Transverse colon (tissue), 4 donors: ENCODE measurements at regions not wholly inside any gene's neighbourhood (a gene's known extent, or its start where the extent isn't known, plus 50 kb on each side); places are given as distances from the start of the nearest gene placed in this dataset.
"Not testable (repeated sequence)": the region's sequence is repeated elsewhere in the genome, so short reads cannot be mapped to it uniquely, and the experiment has no call there.

Experiments
- DNase-seq: peaks from one replicate; pipeline ENCODE4 v3.0.0-alpha.2; 2019
- H3K27ac ChIP-seq, 4 donors: fragments of 200-600 bp; sonication (generic); 2 replicates each; pipeline ENCODE4 v1.5.1; 2016 to 2018; ENCODE audit warnings: inconsistent platforms in 4 of 4
- H3K27me3 ChIP-seq: fragments of 200-600 bp; sonication (generic); 2 replicates; pipeline ENCODE4 v1.5.1; 2017; ENCODE audit warnings: inconsistent platforms
- H3K36me3 ChIP-seq, 4 donors: fragments of 200-600 bp; sonication (generic); 2 replicates each; pipeline ENCODE4 v1.5.1; 2017 to 2019; ENCODE audit warnings: inconsistent platforms in 4 of 4
- H3K4me1 ChIP-seq, 4 donors: fragments of 200-600 bp; sonication (generic); 2 replicates each; pipeline ENCODE4 v1.5.1; 2017 to 2020; ENCODE audit warnings: inconsistent platforms in 4 of 4
- H3K4me3 ChIP-seq, 4 donors: fragments of 200-600 bp; sonication (generic); 1 replicate in 1 of 4; 2 replicates in 3 of 4; pipeline versions ENCODE4 v1.5.1 to v1.6.1; 2017 to 2019; ENCODE audit warnings: inconsistent platforms in 4 of 4
- H3K9me3 ChIP-seq, 2 donors: fragments of 200-600 bp; sonication (generic); 2 replicates each; pipeline ENCODE4 v1.5.1; 2017 to 2019; ENCODE audit warnings: inconsistent platforms in 2 of 2
- CTCF ChIP-seq, 5 experiments: fragments of 200-600 bp in 3 of 5; fragments of 450-650 bp in 2 of 5; sonication (generic) in 3 of 5; IDR thresholded peaks; 1 replicate in 2 of 5; 2 replicates in 3 of 5; pipeline ENCODE4 v1.5.1; 2016 to 2017; ENCODE audit warnings: antibody characterized with exemption in 5 of 5, inconsistent platforms in 3 of 5, mild to moderate bottlenecking in 2 of 5, moderate library complexity in 1 of 5
- EP300 ChIP-seq: sonication (generic); formaldehyde crosslinking; IDR thresholded peaks from one replicate; pipeline ENCODE4 v1.6.1; 2017; ENCODE audit warnings: antibody characterized with exemption, low read depth
- POLR2A ChIP-seq: fragments of 450-650 bp; IDR thresholded peaks from one replicate; pipeline ENCODE4 v1.6.1; 2016; ENCODE audit warnings: antibody characterized with exemption, mild to moderate bottlenecking, moderate library complexity
- POLR2AphosphoS5 ChIP-seq, 3 donors: sonication (generic); formaldehyde crosslinking; IDR thresholded peaks; one replicate each; pipeline ENCODE4 v1.6.1; 2016; ENCODE audit warnings: antibody characterized with exemption in 3 of 3
- WGBS, 2 donors: methylation state at CpG; one replicate each; pipeline ENCODE4 v1.1.5; 2018; ENCODE audit warnings: low coverage in 1 of 2; 5-methylcytosine and 5-hydroxymethylcytosine counted together
- in situ Hi-C, 4 donors: fragments of 200-750 bp; cut with MboI; loops; one replicate each; pipeline versions ENCODE4 v1.15.0 to v1.15.1; 2017; ENCODE audit warnings: low sequenced_read_pairs in 3 of 4, low pct_ligation_motif_present in 1 of 4, low pct_unique_long_range_greater_than_20kb in 1 of 4
- intact Hi-C: fragments of 100-400 bp; cut with DNase I; formaldehyde crosslinking; loops from one replicate; pipeline ENCODE4 v1.15.1; 2023; ENCODE audit warnings: low total_unique reads

DNA sequence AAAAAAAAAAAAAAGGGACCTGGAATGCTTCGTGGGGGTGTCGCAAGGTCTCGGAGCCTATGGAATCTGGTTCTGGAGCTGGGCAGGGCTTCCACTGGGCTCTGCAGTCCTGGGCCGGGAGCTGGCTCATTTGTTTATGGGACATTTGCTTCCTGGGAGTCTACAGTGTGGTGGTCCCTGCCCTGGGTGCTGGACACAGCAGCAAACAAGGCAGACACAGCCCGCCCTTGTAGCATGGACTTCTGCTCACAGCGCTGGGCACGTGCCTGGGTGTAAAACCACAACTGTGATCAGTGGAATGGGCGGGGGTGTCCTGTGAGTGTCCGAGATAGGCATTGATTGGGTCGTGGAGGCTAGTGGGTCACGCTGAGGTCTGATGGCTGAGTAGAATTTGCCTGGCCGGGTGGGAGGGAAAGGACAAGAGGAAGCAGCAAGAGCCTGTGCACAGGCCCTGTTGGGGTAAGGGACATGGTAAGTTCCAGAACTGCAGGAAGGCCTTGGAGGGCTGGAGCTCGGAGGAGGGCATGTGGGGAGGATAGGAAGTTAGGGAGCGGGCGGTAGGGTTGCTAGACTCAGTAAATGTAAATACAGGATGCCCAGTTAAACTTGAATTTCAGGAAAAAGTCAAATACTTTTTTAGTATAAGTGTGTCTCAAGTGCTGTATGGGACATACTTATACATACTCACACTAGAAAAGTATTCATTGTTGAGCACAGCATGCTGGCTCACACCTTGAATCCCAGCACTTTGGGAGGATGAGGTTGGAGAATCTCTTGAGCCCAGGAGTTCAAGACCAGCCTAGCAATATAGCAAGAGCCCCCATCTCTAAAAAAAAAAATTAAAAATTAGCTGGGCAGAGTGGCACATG is 61.3 kb upstream of the PMEPA1 start:
- in situ Hi-C loops (no loop called here), intact Hi-C loops (no loop called here)
- Histone ChIP-seq H3K27ac (no peak overlapping the region), H3K4me3 (no peak overlapping the region), H3K36me3 (no peaks in the 10 kb centered on the region), H3K4me1 (peaks cover 0 to 3% (median 0%) of the 10 kb centered on the region in 4 donors), H3K27me3 (no peaks in the 10 kb centered on the region), H3K9me3 (no peaks in the 10 kb centered on the region)
- no peak for DNase-seq
- TF ChIP-seq EP300, result no peak
- WGBS, 2 donors, result 70 to 86% methylated on average over 4 to 15 of the region's 15 CpGs

DNA sequence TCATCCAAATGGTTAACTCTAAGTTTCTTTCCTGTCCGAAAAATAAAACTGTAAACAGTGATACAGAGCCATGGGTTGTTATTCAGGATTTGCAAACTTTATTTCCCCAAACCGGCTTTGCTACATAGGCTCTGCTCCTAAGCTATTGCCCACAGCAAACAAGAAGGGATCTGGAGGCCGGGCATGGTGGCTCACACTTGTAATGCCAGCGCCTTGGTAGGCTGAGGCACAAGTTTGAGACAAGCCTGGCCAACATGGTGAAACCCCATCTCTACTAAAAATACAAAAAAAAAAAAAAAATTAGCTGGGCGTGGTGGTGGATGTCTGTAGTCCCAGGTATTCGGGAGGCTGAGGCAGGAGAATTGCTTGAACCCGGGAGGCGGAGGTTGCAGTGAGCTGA is 60.6 kb upstream of the PMEPA1 start:
- H3K27me3 ChIP-seq, in situ Hi-C loops, intact Hi-C loops, DNase-seq, H3K9me3 ChIP-seq, H3K4me3 ChIP-seq, H3K27ac ChIP-seq, H3K4me1 ChIP-seq, H3K36me3 ChIP-seq: not testable (repeated sequence)
- WGBS, 2 donors, result 86 to 89% methylated on average over 4 to 8 of the region's 8 CpGs

DNA sequence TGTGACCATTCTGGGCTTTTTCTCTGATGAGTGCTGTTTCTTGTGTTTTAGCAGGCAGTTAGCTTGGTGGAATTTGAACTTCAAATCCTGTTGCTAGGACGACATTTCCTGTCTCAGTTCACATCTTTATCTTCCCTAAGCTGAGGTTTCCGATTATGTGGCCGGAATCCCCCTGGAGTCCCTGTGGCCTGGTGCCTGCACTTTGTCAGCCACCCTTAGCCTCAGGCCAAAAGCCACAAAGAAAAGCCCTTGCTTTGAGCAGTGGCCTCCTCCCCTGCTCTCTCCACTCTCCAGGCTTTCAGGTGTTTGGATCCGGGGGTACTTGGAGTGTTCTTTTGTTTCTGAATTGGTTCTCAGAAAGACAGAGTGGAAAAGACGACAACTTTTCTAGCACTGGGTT is 59.9 kb upstream of the PMEPA1 start:
- H3K27me3 ChIP-seq, result no peaks in the 10 kb centered on the region
- H3K36me3 ChIP-seq, result no peaks in the 10 kb centered on the region
- no peak for TF ChIP-seq EP300
- no peak for TF ChIP-seq POLR2A
- no peak for TF ChIP-seq POLR2AphosphoS5 (IDR thresholded peaks at IDR 0.05)
- TF ChIP-seq CTCF (IDR thresholded peaks at IDR 0.05), result no peak
- no peak overlapping the region for H3K27ac ChIP-seq
- DNase-seq, result no peak
- intact Hi-C loops (no loop called here), in situ Hi-C loops (no loop called here)
- peaks cover 0 to 3% (median 0%) of the 10 kb centered on the region in 4 donors for H3K4me1 ChIP-seq
- no peak overlapping the region for H3K4me3 ChIP-seq
- no peaks in the 10 kb centered on the region for H3K9me3 ChIP-seq
- WGBS, 2 donors, result 29 to 66% methylated on average over 1 to 5 of the region's 5 CpGs

GRCh38 chr20:57768519-57768918 is 58.7 kb upstream of the PMEPA1 start:
- Histone ChIP-seq H3K36me3 (no peaks in the 10 kb centered on the region), H3K27ac (no peak overlapping the region), H3K4me3 (no peak overlapping the region), H3K9me3 (no peaks in the 10 kb centered on the region), H3K4me1 (peaks cover 0 to 3% (median 0%) of the 10 kb centered on the region in 4 donors), H3K27me3 (no peaks in the 10 kb centered on the region)
- 82 to 89% methylated on average over 1 of the region's 1 CpG for WGBS, 2 donors
- TF ChIP-seq POLR2A (no peak), CTCF (IDR thresholded peaks at IDR 0.05) (no peak), EP300 (no peak), POLR2AphosphoS5 (IDR thresholded peaks at IDR 0.05) (no peak)
- intact Hi-C loops, result no loop called here
- in situ Hi-C loops, result no loop called here
- no peak for DNase-seq

DNA sequence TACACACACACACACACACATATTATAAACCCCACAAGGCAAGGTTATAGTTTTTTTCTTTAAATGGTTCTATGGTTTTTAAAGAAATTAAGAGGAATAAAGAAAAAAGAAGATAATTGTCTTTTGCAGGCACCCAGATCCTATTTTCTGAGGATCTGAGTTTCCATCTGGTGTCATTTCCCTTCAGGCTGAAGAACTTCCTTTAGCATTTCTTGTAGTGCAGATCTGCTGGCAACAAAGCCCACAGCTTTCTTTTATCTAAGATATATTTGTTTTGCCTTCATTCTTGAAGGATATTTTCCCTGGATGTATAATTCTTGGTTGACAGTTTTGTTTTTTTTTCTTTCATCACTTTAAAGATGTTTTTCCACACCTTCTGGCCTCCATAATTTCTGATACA is 57.6 kb upstream of the PMEPA1 start:
- DNase-seq, result no peak
- no peak overlapping the region for H3K4me3 ChIP-seq
- TF ChIP-seq EP300 (no peak), POLR2A (no peak), CTCF (IDR thresholded peaks at IDR 0.05) (no peak), POLR2AphosphoS5 (IDR thresholded peaks at IDR 0.05) (no peak)
- H3K9me3 ChIP-seq, result no peaks in the 10 kb centered on the region
- no peaks in the 10 kb centered on the region for H3K4me1 ChIP-seq
- in situ Hi-C loops, result no loop called here
- no peaks in the 10 kb centered on the region for H3K27me3 ChIP-seq
- H3K27ac ChIP-seq, result no peak overlapping the region
- H3K36me3 ChIP-seq, result no peaks in the 10 kb centered on the region
- intact Hi-C loops, result no loop called here
